SK-N-SH treated with all-trans-retinoic acid at 6 μM for 48 hours (cell line): ENCODE measurements at regions not wholly inside any gene's neighbourhood (a gene's known extent, or its start where the extent isn't known, plus 50 kb on each side); places are given as distances from the start of the nearest gene placed in this dataset.

ENCODE experiments used
- ARNTL ChIP-seq: fragments of 450-650 bp; formaldehyde crosslinking; IDR thresholded peaks from 2 replicates; pipeline ENCODE4 v1.5.0; 2020; ENCODE audit warnings: low read depth, mild to moderate bottlenecking, moderate library complexity, borderline replicate concordance
- BACH2 ChIP-seq: fragments of 250-450 bp; sonication (Bioruptor Pico); IDR thresholded peaks from 2 replicates; pipeline ENCODE4 v1.9.0; 2021; ENCODE audit warnings: mild to moderate bottlenecking, borderline replicate concordance
- CSDC2 ChIP-seq: fragments of 250-450 bp; sonication (Bioruptor Pico); IDR thresholded peaks from 2 replicates; pipeline ENCODE4 v1.5.0; 2020; ENCODE audit warnings: mild to moderate bottlenecking, moderate library complexity
- ESRRG ChIP-seq: fragments of 250-450 bp; sonication (Bioruptor Pico); IDR thresholded peaks from 2 replicates; pipeline ENCODE4 v1.6.1; 2021; ENCODE audit warnings: mild to moderate bottlenecking
- RARB ChIP-seq: fragments of 250-450 bp; sonication (Bioruptor Pico); IDR thresholded peaks from 2 replicates; pipeline ENCODE4 v1.8.0; 2021; ENCODE audit warnings: mild to moderate bottlenecking, moderate library complexity
- SNAI2 ChIP-seq: fragments of 250-450 bp; sonication (Bioruptor Pico); IDR thresholded peaks from 2 replicates; pipeline ENCODE4 v1.5.0; 2020; ENCODE audit warnings: mild to moderate bottlenecking, moderate library complexity
- ZFP3 ChIP-seq: fragments of 250-450 bp; sonication (Bioruptor Pico); IDR thresholded peaks from 2 replicates; pipeline ENCODE4 v1.5.0; 2020; ENCODE audit warnings: mild to moderate bottlenecking, moderate library complexity
- ZFP30 ChIP-seq: fragments of 450-650 bp; formaldehyde crosslinking; IDR thresholded peaks from 2 replicates; pipeline ENCODE4 v1.5.0; 2022; ENCODE audit warnings: mild to moderate bottlenecking, moderate library complexity
- ZNF565 ChIP-seq: fragments of 450-650 bp; formaldehyde crosslinking; conservative IDR thresholded peaks from 2 replicates; pipeline ENCODE4 v1.5.0; 2020; ENCODE audit warnings: low read depth, mild to moderate bottlenecking, moderate library complexity
- ZNF8 ChIP-seq: fragments of 450-650 bp; formaldehyde crosslinking; IDR thresholded peaks from 2 replicates; pipeline ENCODE4 v1.5.0; 2020; ENCODE audit warnings: mild to moderate bottlenecking, moderate library complexity
- TF ChIP-seq, protein P1 (sequence below): fragments of 250-450 bp; sonication (Bioruptor Pico); IDR thresholded peaks from 2 replicates; pipeline ENCODE4 v1.8.0; 2020; ENCODE audit warnings: mild to moderate bottlenecking, moderate library complexity, borderline replicate concordance
- TF ChIP-seq, protein P2 (sequence below): fragments of 250-450 bp; sonication (Bioruptor Pico); IDR thresholded peaks from 2 replicates; pipeline ENCODE4 v1.5.1; 2020; ENCODE audit warnings: low read depth, mild to moderate bottlenecking, moderate library complexity
- TF ChIP-seq, protein P3 (sequence below): fragments of 250-450 bp; sonication (Bioruptor Pico); IDR thresholded peaks from 2 replicates; pipeline ENCODE4 v1.8.0; 2021; ENCODE audit warnings: low read depth, mild to moderate bottlenecking, moderate library complexity, borderline replicate concordance

DNA sequence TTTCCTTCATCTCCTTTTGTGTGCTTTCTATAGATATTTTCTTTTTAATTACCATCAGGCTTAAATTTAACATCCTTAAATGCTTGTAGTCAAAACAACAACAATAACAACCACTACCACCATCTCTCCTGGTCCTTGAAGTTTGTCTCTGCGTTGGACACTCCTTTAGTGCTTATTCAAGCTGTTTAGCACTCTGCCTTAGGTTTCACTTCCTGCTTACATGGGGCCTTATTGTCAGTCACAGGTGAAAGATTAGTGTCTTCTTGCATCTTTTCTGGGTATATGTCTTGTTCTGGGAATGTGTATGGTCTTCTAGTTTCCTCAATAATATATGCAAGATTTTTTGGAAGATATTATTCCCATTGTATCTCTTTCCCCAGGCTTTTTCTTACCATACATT lies 240.1 kb upstream of the NXPH2 start:
- TF ChIP-seq, protein P1, sequence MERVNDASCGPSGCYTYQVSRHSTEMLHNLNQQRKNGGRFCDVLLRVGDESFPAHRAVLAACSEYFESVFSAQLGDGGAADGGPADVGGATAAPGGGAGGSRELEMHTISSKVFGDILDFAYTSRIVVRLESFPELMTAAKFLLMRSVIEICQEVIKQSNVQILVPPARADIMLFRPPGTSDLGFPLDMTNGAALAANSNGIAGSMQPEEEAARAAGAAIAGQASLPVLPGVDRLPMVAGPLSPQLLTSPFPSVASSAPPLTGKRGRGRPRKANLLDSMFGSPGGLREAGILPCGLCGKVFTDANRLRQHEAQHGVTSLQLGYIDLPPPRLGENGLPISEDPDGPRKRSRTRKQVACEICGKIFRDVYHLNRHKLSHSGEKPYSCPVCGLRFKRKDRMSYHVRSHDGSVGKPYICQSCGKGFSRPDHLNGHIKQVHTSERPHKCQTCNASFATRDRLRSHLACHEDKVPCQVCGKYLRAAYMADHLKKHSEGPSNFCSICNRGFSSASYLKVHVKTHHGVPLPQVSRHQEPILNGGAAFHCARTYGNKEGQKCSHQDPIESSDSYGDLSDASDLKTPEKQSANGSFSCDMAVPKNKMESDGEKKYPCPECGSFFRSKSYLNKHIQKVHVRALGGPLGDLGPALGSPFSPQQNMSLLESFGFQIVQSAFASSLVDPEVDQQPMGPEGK (CRISPR knock-in tag) = no peak
- TF ChIP-seq ARNTL (CRISPR knock-in tag) (no peak), ZNF8 (CRISPR knock-in tag) (no peak), CSDC2 (CRISPR knock-in tag) (no peak), RARB (CRISPR knock-in tag) (no peak), BACH2 (CRISPR knock-in tag) (no peak), ZFP30 (CRISPR knock-in tag) (no peak), ZFP3 (CRISPR knock-in tag) (no peak), ESRRG (CRISPR knock-in tag) (no peak), ZNF565 (CRISPR knock-in tag) (no peak), SNAI2 (CRISPR knock-in tag) (no peak)
- TF ChIP-seq, protein P2, sequence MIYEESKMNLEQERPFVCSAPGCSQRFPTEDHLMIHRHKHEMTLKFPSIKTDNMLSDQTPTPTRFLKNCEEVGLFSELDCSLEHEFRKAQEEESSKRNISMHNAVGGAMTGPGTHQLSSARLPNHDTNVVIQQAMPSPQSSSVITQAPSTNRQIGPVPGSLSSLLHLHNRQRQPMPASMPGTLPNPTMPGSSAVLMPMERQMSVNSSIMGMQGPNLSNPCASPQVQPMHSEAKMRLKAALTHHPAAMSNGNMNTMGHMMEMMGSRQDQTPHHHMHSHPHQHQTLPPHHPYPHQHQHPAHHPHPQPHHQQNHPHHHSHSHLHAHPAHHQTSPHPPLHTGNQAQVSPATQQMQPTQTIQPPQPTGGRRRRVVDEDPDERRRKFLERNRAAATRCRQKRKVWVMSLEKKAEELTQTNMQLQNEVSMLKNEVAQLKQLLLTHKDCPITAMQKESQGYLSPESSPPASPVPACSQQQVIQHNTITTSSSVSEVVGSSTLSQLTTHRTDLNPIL (CRISPR knock-in tag) = no peak
- TF ChIP-seq, protein P3, sequence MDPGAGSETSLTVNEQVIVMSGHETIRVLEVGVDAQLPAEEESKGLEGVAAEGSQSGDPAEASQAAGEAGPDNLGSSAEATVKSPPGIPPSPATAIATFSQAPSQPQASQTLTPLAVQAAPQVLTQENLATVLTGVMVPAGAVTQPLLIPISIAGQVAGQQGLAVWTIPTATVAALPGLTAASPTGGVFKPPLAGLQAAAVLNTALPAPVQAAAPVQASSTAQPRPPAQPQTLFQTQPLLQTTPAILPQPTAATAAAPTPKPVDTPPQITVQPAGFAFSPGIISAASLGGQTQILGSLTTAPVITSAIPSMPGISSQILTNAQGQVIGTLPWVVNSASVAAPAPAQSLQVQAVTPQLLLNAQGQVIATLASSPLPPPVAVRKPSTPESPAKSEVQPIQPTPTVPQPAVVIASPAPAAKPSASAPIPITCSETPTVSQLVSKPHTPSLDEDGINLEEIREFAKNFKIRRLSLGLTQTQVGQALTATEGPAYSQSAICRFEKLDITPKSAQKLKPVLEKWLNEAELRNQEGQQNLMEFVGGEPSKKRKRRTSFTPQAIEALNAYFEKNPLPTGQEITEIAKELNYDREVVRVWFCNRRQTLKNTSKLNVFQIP = no peak
